H9 (cell line): ENCODE measurements at regions not wholly inside any gene's neighbourhood (a gene's known extent, or its start where the extent isn't known, plus 50 kb on each side); places are given as distances from the start of the nearest gene placed in this dataset.

Source experiments
- DNase-seq: peaks from one replicate; pipeline ENCODE4 v3.0.0-alpha.2; 2017
- H2AFZ ChIP-seq: one replicate; pipeline ENCODE4 v1.6.1; 2013; ENCODE audit warnings: mild to moderate bottlenecking, low read length, control low read depth, moderate library complexity
- H2AK5ac ChIP-seq: 2 replicates; pipeline ENCODE4 v1.6.1; 2013; ENCODE audit warnings: low read length, control low read depth, mixed read lengths; ENCODE audit not compliant: insufficient read length
- H2BK120ac ChIP-seq: one replicate; pipeline ENCODE4 v1.6.1; 2013; ENCODE audit warnings: low read depth, mild to moderate bottlenecking, low read length, control low read depth, inconsistent platforms; ENCODE audit not compliant: poor library complexity, severe bottlenecking
- H2BK12ac ChIP-seq: 2 replicates; pipeline ENCODE4 v1.6.1; 2013; ENCODE audit warnings: low read length, control low read depth, mixed read lengths, low read depth; ENCODE audit not compliant: insufficient read length
- H2BK15ac ChIP-seq: 2 replicates; pipeline ENCODE4 v1.6.1; 2013; ENCODE audit warnings: low read depth, low read length, control low read depth
- H2BK20ac ChIP-seq: one replicate; pipeline ENCODE4 v1.6.1; 2013; ENCODE audit warnings: low read depth, mild to moderate bottlenecking, low read length, control low read depth, inconsistent platforms; ENCODE audit not compliant: poor library complexity, severe bottlenecking
- H2BK5ac ChIP-seq: 2 replicates; pipeline ENCODE4 v1.6.1; 2013; ENCODE audit warnings: low read length, control low read depth, mixed read lengths; ENCODE audit not compliant: insufficient read length
- H3K14ac ChIP-seq: 2 replicates; pipeline ENCODE4 v1.6.1; 2013; ENCODE audit warnings: low read length, control low read depth; ENCODE audit not compliant: insufficient read depth
- H3K18ac ChIP-seq: 2 replicates; pipeline ENCODE4 v1.6.1; 2013; ENCODE audit warnings: low read depth, mild to moderate bottlenecking, mixed read lengths, low read length, control low read depth; ENCODE audit not compliant: insufficient read length
- H3K23ac ChIP-seq: 2 replicates; pipeline ENCODE4 v1.6.1; 2013; ENCODE audit warnings: low read length, control low read depth, mixed read lengths, low read depth; ENCODE audit not compliant: insufficient read length
- H3K23me2 ChIP-seq: 2 replicates; pipeline ENCODE4 v1.6.1; 2013; ENCODE audit warnings: low read depth, mild to moderate bottlenecking, mixed read lengths, low read length, control low read depth; ENCODE audit not compliant: insufficient read length, poor library complexity, severe bottlenecking
- H3K27ac ChIP-seq: 2 replicates; pipeline ENCODE4 v1.5.1; 2013; ENCODE audit warnings: low read length, control low read depth, mixed read lengths, low read depth; ENCODE audit not compliant: insufficient read length
- H3K27me3 ChIP-seq: 2 replicates; pipeline ENCODE4 v1.6.1; 2013; ENCODE audit warnings: low read length, control low read depth, inconsistent platforms; ENCODE audit not compliant: insufficient read depth
- H3K4ac ChIP-seq: 2 replicates; pipeline ENCODE4 v1.6.1; 2013; ENCODE audit warnings: low read depth, mild to moderate bottlenecking, control low read depth, inconsistent platforms, low read length, moderate library complexity
- H3K4me1 ChIP-seq: 2 replicates; pipeline ENCODE4 v1.6.1; 2013; ENCODE audit warnings: low read length, control low read depth, inconsistent platforms; ENCODE audit not compliant: insufficient read depth
- H3K4me2 ChIP-seq: 2 replicates; pipeline ENCODE4 v1.6.1; 2013; ENCODE audit warnings: low read length, control low read depth, mixed read lengths; ENCODE audit not compliant: insufficient read length, insufficient read depth
- H3K56ac ChIP-seq: 2 replicates; pipeline ENCODE4 v1.6.1; 2013; ENCODE audit warnings: low read depth, mild to moderate bottlenecking, mixed read lengths, low read length, control low read depth; ENCODE audit not compliant: insufficient read length
- H3K79me1 ChIP-seq: 2 replicates; pipeline ENCODE4 v1.6.1; 2013; ENCODE audit warnings: low read depth, mild to moderate bottlenecking, moderate library complexity, low read length, control low read depth, inconsistent platforms; ENCODE audit not compliant: insufficient read depth, poor library complexity, severe bottlenecking
- H3K79me2 ChIP-seq: 2 replicates; pipeline ENCODE4 v1.6.1; 2013; ENCODE audit warnings: low read length, control low read depth, inconsistent platforms; ENCODE audit not compliant: insufficient read depth
- H3K9ac ChIP-seq: 2 replicates; pipeline ENCODE4 v1.6.1; 2013; ENCODE audit warnings: low read length, control low read depth, mixed read lengths; ENCODE audit not compliant: insufficient read length; ENCODE audit errors: extremely low read depth
- H3K9me3 ChIP-seq: one replicate; pipeline ENCODE4 v1.6.1; 2013; ENCODE audit warnings: low read depth, low read length, inconsistent platforms; ENCODE audit not compliant: control insufficient read depth
- H3T11ph ChIP-seq: one replicate; pipeline ENCODE4 v1.6.1; 2013; ENCODE audit warnings: mild to moderate bottlenecking, low read length, control low read depth, inconsistent platforms
- H4K20me1 ChIP-seq: one replicate; pipeline ENCODE4 v1.6.1; 2013; ENCODE audit not compliant: control insufficient read depth, insufficient read length, insufficient read depth
- H4K5ac ChIP-seq: 2 replicates; pipeline ENCODE4 v1.6.1; 2013; ENCODE audit warnings: low read depth, mild to moderate bottlenecking, mixed read lengths, low read length, control low read depth; ENCODE audit not compliant: insufficient read length
- H4K8ac ChIP-seq: replicated peaks from 2 replicates; pipeline ENCODE4 v1.6.1; 2013; ENCODE audit warnings: low read length, control low read depth, mixed read lengths, low read depth; ENCODE audit not compliant: insufficient read length
- H4K91ac ChIP-seq: 2 replicates; pipeline ENCODE4 v1.6.1; 2013; ENCODE audit warnings: low read depth, mild to moderate bottlenecking, moderate library complexity, mixed read lengths, low read length, control low read depth; ENCODE audit not compliant: insufficient read length
- H3K27ac Mint-ChIP-seq, 3 experiments: 2 replicates in 2 of 3; 3 replicates in 1 of 3; pipeline ENCODE4 v1.8.0; 2020 to 2021; ENCODE audit warnings: mixed read lengths in 3 of 3, mild to moderate bottlenecking in 1 of 3, moderate library complexity in 1 of 3
- H3K27me3 Mint-ChIP-seq: 2 replicates; pipeline ENCODE4 v1.8.0; 2021; ENCODE audit warnings: low read depth, mild to moderate bottlenecking, moderate library complexity, mixed read lengths
- H3K36me3 Mint-ChIP-seq, 3 experiments: 2 replicates in 2 of 3; 3 replicates in 1 of 3; pipeline ENCODE4 v1.8.0; 2020 to 2021; ENCODE audit warnings: low read depth in 3 of 3, mixed read lengths in 3 of 3; ENCODE audit not compliant: insufficient read depth in 1 of 3
- H3K4me1 Mint-ChIP-seq, 2 experiments: 2 replicates each; pipeline ENCODE4 v1.8.0; 2020; ENCODE audit warnings: mixed read lengths in 2 of 2
- H3K4me3 Mint-ChIP-seq, 2 experiments: 2 replicates in 1 of 2; 3 replicates in 1 of 2; pipeline ENCODE4 v1.8.0; 2020 to 2021; ENCODE audit warnings: mild to moderate bottlenecking in 2 of 2, mixed read lengths in 2 of 2, moderate library complexity in 1 of 2
- H3K9me3 Mint-ChIP-seq, 2 experiments: 2 replicates in 1 of 2; 3 replicates in 1 of 2; pipeline ENCODE4 v1.8.0; 2020; ENCODE audit warnings: mild to moderate bottlenecking in 2 of 2, mixed read lengths in 2 of 2, moderate library complexity in 1 of 2
- WGBS: extraction: QIAGEN DNeasy Blood & Tissue Kit; methylation state at CpG from one replicate; pipeline ENCODE4 v1.1.7; 2013; ENCODE audit warnings: missing lambda C conversion rate, low lambda C conversion rate, mixed read lengths; ENCODE audit not compliant: insufficient read length; ENCODE audit errors: extremely low coverage; 5-methylcytosine and 5-hydroxymethylcytosine counted together
- TF ChIP-seq, protein P1 (sequence below): fragments of 200-600 bp; sonication (generic); conservative IDR thresholded peaks from 3 replicates; pipeline ENCODE4 v1.8.0; 2021; ENCODE audit warnings: antibody characterized with exemption, mild to moderate bottlenecking

DNA sequence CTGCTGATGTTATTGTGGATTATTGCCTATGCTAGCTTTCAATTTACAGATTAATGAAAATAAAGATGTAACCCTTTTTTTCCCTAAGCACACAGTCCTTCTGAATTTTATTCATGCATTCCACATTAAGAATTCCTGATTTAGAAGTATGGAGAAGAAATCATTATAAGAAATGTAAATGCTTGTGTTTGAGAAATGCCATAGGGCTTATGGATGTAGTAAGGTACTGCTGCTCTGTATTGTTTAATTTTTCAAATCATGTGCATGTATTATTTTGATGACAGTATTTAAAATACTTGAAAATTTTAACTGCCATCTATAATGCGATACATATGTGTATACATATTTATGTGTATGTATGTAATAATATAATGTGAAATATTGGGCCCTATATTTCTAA is 167.1 kb upstream of the SOX5 start:
- Histone ChIP-seq H4K20me1 (no peaks in the 10 kb centered on the region), H3K23me2 (no peaks in the 10 kb centered on the region), H2AK5ac (no peak overlapping the region), H2BK20ac (no peak overlapping the region), H4K91ac (no peak overlapping the region), H2BK15ac (no peak overlapping the region), H3K23ac (no peak overlapping the region), H3K27ac (no peak overlapping the region), H2BK120ac (no peak overlapping the region), H2AFZ (no peak overlapping the region), H3K79me2 (no peaks in the 10 kb centered on the region), H3K4ac (no peak overlapping the region), H3K56ac (no peak overlapping the region), H4K8ac (no peak overlapping the region), H3K18ac (no peak overlapping the region), H2BK5ac (no peak overlapping the region), H3K27me3 (no peaks in the 10 kb centered on the region), H3K9me3 (no peaks in the 10 kb centered on the region), H3K9ac (no peak overlapping the region), H3T11ph (no peak overlapping the region), H2BK12ac (no peak overlapping the region), H3K14ac (no peak overlapping the region), H3K4me2 (no peak overlapping the region), H3K79me1 (no peaks in the 10 kb centered on the region), H4K5ac (no peak overlapping the region), H3K4me1 (no peaks in the 10 kb centered on the region)
- no peak for DNase-seq
- TF ChIP-seq, protein P1, sequence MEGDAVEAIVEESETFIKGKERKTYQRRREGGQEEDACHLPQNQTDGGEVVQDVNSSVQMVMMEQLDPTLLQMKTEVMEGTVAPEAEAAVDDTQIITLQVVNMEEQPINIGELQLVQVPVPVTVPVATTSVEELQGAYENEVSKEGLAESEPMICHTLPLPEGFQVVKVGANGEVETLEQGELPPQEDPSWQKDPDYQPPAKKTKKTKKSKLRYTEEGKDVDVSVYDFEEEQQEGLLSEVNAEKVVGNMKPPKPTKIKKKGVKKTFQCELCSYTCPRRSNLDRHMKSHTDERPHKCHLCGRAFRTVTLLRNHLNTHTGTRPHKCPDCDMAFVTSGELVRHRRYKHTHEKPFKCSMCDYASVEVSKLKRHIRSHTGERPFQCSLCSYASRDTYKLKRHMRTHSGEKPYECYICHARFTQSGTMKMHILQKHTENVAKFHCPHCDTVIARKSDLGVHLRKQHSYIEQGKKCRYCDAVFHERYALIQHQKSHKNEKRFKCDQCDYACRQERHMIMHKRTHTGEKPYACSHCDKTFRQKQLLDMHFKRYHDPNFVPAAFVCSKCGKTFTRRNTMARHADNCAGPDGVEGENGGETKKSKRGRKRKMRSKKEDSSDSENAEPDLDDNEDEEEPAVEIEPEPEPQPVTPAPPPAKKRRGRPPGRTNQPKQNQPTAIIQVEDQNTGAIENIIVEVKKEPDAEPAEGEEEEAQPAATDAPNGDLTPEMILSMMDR, result no peak
- H3K4me3 Mint-ChIP-seq, result no peak overlapping the region
- peaks cover 5 to 14% of the 10 kb centered on the region in 2 experiments; a peak in 3 of 4 replicates for H3K4me1 Mint-ChIP-seq
- no peaks in the 10 kb centered on the region for H3K27me3 Mint-ChIP-seq
- H3K9me3 Mint-ChIP-seq, result no peaks in the 10 kb centered on the region
- no CpG with 5 or more reads among the region's 1 CpG for WGBS
- no peaks in the 10 kb centered on the region; a peak in 1 of 7 replicates for H3K36me3 Mint-ChIP-seq
- H3K27ac Mint-ChIP-seq, result no peak overlapping the region
